ENCODE measurements at regions not wholly inside any gene's neighbourhood (a gene's known extent, or its start where the extent isn't known, plus 50 kb on each side); places are given as distances from the start of the nearest gene placed in this dataset.

- no peaks in the 10 kb centered on the region for H3F3A ChIP-seq (ENCODE audit: insufficient read depth, low read length)
- H3K27ac ChIP-seq (ENCODE audit: low read length): no peak overlapping the region
- H3K9me2 ChIP-seq (replicated peaks; ENCODE audit: insufficient read depth, low read length): no peaks in the 10 kb centered on the region
- no peak overlapping the region for H3K9ac ChIP-seq (ENCODE audit: low read length)
- no peaks in the 10 kb centered on the region for H3K27me3 ChIP-seq (replicated peaks; ENCODE audit: insufficient read depth, low read length)
- no peaks in the 10 kb centered on the region for H3K4me1 ChIP-seq (ENCODE audit: low read length)
- TF ChIP-seq EZH2phosphoT487 (IDR thresholded peaks at IDR 0.05; ENCODE audit: low read length) (no peak), CTCF (IDR thresholded peaks at IDR 0.05; ENCODE audit: low read length) (no peak), EZH2 (optimal IDR thresholded peaks at IDR 0.05; ENCODE audit: low read depth, low read length) (no peak)
- H2AFZ ChIP-seq (ENCODE audit: low read length): no peak overlapping the region
- no peaks in the 10 kb centered on the region for H3K9me3 ChIP-seq (replicated peaks; ENCODE audit: insufficient read depth, low read length)
- no peak overlapping the region for H3K4me3 ChIP-seq (ENCODE audit: low read length)
- H3K36me3 ChIP-seq (replicated peaks; ENCODE audit: insufficient read depth, low read length): no peaks in the 10 kb centered on the region
- no peaks in the 10 kb centered on the region for H3K79me2 ChIP-seq (ENCODE audit: low read length)
- no peaks in the 10 kb centered on the region for H4K20me1 ChIP-seq (ENCODE audit: insufficient read depth, low read length)
- DNase-seq: no peak
- no peak overlapping the region for H3K4me2 ChIP-seq (ENCODE audit: low read depth, low read length)
These were observed 810.2 kb upstream of the ALCAM start for GRCh38 chr3:104556372-104557078.

GRCh38 chr3:104561324-104561723, 805.4 kb upstream of the ALCAM start:
- DNase-seq: no peak
- Histone ChIP-seq H3K4me1 (ENCODE audit: low read length) (no peaks in the 10 kb centered on the region), H4K20me1 (ENCODE audit: insufficient read depth, low read length) (no peaks in the 10 kb centered on the region), H3K9ac (ENCODE audit: low read length) (no peak overlapping the region), H2AFZ (ENCODE audit: low read length) (no peak overlapping the region), H3K27ac (ENCODE audit: low read length) (no peak overlapping the region), H3K9me2 (replicated peaks; ENCODE audit: insufficient read depth, low read length) (no peaks in the 10 kb centered on the region), H3K79me2 (ENCODE audit: low read length) (no peaks in the 10 kb centered on the region), H3K36me3 (replicated peaks; ENCODE audit: insufficient read depth, low read length) (no peaks in the 10 kb centered on the region), H3K4me3 (ENCODE audit: low read length) (no peak overlapping the region), H3K9me3 (replicated peaks; ENCODE audit: insufficient read depth, low read length) (no peaks in the 10 kb centered on the region), H3F3A (ENCODE audit: insufficient read depth, low read length) (no peaks in the 10 kb centered on the region), H3K4me2 (ENCODE audit: low read depth, low read length) (no peak overlapping the region), H3K27me3 (replicated peaks; ENCODE audit: insufficient read depth, low read length) (no peaks in the 10 kb centered on the region)
- TF ChIP-seq EZH2phosphoT487 (IDR thresholded peaks at IDR 0.05; ENCODE audit: low read length): no peak
- TF ChIP-seq EZH2 (optimal IDR thresholded peaks at IDR 0.05; ENCODE audit: low read depth, low read length): no peak
- no peak for TF ChIP-seq CTCF (IDR thresholded peaks at IDR 0.05; ENCODE audit: low read length)

GRCh38 chr3:104564045-104564643, 802.6 kb upstream of the ALCAM start:
- Histone ChIP-seq H3F3A (ENCODE audit: insufficient read depth, low read length) (no peaks in the 10 kb centered on the region), H3K9ac (ENCODE audit: low read length) (no peak overlapping the region), H4K20me1 (ENCODE audit: insufficient read depth, low read length) (no peaks in the 10 kb centered on the region), H3K9me2 (replicated peaks; ENCODE audit: insufficient read depth, low read length) (no peaks in the 10 kb centered on the region), H3K4me1 (ENCODE audit: low read length) (no peaks in the 10 kb centered on the region), H3K4me2 (ENCODE audit: low read depth, low read length) (no peak overlapping the region), H2AFZ (ENCODE audit: low read length) (no peak overlapping the region), H3K27me3 (replicated peaks; ENCODE audit: insufficient read depth, low read length) (no peaks in the 10 kb centered on the region), H3K36me3 (replicated peaks; ENCODE audit: insufficient read depth, low read length) (no peaks in the 10 kb centered on the region), H3K27ac (ENCODE audit: low read length) (no peak overlapping the region), H3K79me2 (ENCODE audit: low read length) (no peaks in the 10 kb centered on the region), H3K4me3 (ENCODE audit: low read length) (no peak overlapping the region), H3K9me3 (replicated peaks; ENCODE audit: insufficient read depth, low read length) (no peaks in the 10 kb centered on the region)
- DNase-seq: peak; percentile 66
- TF ChIP-seq CTCF (IDR thresholded peaks at IDR 0.05; ENCODE audit: low read length): peak; percentile 71
- TF ChIP-seq EZH2phosphoT487 (IDR thresholded peaks at IDR 0.05; ENCODE audit: low read length): no peak

Measured in MM.1S (cell line).